HG03097 (cell line): ENCODE measurements at regions not wholly inside any gene's neighbourhood (a gene's known extent, or its start where the extent isn't known, plus 50 kb on each side); places are given as distances from the start of the nearest gene placed in this dataset.
A peak's percentile ranks its signal among the peaks of the same experiment; 100 is the strongest.
"Not testable (repeated sequence)": the region's sequence is repeated elsewhere in the genome, so short reads cannot be mapped to it uniquely, and the experiment has no call there.

ENCODE experiments used
- ATAC-seq: cut with Tn5 transposase; IDR thresholded peaks from one replicate; pipeline ENCODE4 v1.9.1; 2021; ENCODE audit not compliant: unreplicated experiment, low FRiP score

DNA sequence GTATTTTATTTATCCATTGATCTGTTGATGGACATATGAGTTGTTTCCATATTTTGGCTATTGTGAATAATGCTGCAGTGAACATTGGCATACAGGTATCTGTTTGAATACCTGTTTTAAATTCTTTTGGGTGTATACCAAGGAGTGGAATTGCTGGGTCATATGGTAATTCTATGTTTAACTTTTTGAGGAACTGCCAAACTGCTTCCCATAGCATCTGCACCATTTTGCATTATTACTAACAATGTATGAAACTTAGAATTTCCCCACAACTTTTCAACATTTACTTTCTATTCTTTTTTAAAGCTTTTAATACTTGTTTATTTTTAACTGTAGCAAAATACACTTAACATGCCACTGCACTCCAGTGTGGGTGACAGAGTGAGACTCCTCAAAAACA lies 57.0 kb upstream of the MSN start:
- ATAC-seq: no peak

DNA sequence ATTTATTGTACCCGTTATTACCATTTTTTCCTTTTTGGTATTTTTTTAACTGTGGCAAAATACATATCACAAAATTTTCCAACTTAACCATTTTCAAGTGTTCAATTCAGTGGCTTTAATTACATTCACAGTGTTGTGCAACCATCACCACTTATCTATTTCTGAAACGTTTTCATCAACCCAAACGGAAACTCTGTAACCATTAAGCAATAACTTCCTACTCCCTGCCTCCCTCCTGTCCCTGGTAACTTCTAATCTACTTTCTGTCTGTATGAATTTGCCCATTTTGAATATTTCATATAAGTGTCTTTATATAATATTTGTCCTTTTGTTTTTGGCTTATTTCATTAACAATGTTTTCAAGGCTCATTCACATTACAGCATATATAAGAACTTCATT lies 57.4 kb upstream of the MSN start:
- ATAC-seq: no peak

DNA sequence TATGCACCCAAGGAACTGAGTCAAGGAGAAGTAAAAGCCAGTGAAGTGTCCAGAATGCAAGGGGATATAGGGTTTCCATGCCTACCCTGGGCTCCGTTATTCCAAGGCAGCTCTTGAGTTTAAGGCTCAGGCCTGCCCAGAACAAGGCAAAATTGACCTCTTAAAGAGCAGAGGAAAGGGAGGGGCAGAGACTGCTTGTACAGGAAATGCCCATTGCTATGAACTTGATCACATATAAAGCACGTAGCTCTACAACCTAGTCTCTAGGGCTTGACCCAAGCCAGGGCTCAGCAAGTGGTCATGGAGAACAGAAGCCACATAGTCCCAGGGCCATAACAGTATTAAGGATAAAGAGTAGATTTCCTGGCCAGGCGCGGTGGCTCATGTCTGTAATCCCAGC lies 58.2 kb upstream of the MSN start:
- ATAC-seq: no peak

DNA sequence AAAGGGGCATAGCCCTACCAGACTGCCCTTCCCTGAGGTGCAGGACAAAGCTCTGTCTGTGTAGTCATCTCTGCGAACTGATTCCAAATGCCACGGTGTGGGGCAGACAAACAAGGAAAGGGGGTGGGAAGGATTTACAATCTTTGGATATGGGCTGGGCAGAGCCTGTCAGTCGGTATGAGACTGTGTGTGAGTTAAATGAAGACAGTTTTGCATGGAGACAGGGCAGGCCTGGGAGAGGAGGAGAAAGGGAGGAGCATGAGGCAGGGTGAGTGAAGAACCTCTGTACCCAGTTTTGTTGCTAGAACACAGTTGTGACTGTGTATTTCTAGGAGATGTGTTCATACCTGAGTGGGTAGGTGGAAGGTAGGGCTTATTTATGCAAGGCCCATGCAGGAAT lies 59.4 kb upstream of the MSN start:
- ATAC-seq: no peak

DNA sequence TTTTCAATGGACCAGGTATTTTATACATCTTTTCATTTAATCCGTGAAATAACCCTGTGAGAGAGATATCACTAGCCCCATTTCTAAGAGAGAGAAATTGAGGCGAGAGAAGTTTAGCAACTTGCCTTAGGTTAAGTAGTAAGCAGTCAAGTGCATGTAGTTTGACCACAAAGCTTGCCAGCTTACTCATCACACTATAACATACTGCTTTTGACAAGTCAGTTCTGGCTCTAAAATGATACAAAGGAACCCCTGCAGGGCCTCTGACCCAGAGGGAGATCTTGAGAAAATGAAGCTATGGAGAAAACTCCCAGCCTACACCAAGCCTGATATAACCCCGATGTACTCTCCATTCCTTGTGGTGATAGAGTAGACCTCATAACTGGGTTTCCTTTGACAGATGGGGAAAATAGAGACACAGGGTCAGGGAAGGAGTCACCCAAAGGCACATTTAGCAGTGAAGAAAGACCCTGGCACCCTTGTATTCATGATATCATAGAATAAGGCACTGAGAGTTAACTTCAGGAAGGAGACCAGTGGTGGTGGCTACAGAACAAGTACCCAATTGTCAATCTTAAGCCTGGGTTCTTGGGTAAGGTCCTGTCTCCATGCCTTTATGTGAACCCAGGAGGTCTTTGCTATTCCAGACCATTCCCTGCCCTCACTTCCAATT lies 60.2 kb upstream of the MSN start:
- ATAC-seq: no peak

DNA sequence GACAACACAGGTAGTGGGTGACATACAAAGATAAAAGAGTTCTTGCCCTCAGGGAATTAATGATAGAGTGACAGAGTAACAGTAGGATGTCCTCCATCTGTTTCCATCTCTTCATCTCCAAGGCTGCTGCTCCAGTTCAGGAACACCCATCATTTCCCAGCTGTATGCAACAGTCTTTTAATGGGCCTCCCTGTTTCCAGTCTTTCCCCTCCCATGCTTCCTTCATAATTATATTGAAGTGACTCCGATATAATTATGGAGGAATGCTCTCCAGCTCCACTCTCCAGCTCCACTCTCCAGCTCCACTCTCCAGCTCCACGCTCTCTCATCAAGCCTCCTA lies 65.3 kb upstream of the MSN start:
- no peak for ATAC-seq

DNA sequence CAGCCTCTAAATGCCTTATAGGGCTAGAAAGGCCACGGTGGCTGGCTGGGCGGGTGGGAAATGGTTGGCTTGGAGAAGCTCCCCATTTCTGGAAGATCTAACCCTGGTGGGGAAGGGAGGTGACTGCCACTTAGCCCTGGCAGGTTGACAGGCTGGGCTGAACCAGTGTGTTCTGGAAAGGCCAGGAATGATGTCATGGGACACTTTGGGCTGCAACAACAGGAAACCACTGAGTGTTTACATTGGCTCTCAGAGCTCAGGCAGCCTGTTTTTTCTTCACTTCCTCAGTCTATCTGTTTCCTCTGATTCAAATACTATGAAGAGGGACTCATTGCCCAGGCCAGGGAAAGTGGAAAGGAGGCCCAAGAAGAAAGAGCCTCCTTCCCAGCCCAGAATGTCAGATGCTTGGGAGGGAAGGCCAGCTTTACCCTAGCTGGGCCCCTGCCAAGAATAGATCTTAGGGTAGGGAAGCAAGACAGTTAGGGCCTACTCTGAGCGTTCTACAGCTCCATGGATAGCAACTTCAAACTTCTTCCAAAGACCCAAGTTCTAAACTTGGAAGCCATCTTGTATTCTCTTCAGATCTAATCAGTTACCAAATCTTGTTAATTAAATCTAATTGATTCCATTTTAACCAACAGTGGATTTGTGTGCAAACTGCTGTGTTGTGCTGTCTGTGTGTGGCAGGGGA lies 65.8 kb upstream of the MSN start:
- peak; percentile 49 for ATAC-seq

DNA sequence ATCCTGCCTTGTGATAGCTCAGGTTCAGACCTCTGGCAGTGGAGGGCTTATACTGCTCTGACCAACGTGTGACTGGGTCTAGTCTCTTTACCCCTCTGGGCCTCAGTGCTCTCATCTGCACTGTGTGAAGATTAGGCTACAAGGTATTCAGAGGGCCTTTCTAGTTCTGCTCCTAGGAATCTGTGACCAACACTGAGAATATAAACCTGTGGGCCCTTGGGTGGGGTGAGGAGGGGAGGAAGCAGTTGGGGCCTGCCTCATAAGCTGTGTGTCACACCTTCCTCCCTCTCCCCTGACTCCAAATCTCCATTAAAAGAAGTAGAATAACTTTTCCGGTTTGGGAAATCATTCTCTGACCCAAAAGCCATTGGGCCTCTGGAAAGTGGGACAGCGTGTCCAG lies 66.3 kb upstream of the MSN start:
- no peak for ATAC-seq

DNA sequence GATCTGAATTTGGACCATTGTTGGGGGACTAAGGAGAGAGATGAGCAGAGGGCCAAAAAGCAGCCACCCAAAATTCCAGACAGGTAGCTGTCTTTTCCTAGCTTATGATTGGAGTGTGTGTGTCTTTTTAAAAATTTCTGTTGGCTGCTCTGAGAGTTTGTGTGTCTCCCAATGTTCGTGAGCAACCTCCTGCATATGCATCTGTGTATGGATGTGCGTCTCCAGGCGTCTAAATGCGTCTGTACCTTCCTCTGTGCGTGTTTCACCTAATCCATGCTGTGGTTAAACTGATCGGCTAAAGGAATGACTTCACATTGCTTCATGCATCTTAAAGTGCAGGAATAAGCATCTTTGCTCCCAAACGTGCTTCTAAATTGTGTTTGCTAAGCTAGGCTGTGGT lies 65.5 kb upstream of the LAS1L start:
- no peak for ATAC-seq

DNA sequence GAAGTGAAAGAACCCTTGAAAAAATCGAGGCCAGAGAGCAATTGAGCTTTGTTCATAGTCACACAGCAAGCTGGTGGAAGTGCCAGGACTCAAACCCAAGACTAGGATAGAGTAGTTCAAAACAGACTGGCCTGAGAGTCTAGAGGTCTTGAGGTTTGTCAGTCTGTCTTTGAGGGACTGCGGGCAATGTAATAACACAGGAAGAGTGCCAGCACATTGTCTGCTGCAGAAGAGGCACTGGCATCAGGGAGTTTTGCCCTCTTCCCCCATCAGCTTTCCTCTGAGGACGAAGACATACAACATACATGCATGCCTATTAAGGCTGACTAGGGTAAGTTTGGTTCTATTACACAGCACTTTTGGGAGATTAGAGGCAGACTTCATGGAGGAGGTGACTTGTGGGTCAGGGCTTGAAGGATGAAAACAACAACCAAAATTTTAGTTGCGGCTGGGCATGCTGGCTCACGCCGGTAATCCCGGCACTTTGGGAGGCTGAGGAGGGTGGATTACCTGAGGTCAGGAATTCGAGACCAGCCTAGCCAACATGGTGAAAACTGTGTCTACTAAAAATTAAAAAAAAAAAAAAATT lies 64.1 kb upstream of the LAS1L start:
- ATAC-seq: no peak

DNA sequence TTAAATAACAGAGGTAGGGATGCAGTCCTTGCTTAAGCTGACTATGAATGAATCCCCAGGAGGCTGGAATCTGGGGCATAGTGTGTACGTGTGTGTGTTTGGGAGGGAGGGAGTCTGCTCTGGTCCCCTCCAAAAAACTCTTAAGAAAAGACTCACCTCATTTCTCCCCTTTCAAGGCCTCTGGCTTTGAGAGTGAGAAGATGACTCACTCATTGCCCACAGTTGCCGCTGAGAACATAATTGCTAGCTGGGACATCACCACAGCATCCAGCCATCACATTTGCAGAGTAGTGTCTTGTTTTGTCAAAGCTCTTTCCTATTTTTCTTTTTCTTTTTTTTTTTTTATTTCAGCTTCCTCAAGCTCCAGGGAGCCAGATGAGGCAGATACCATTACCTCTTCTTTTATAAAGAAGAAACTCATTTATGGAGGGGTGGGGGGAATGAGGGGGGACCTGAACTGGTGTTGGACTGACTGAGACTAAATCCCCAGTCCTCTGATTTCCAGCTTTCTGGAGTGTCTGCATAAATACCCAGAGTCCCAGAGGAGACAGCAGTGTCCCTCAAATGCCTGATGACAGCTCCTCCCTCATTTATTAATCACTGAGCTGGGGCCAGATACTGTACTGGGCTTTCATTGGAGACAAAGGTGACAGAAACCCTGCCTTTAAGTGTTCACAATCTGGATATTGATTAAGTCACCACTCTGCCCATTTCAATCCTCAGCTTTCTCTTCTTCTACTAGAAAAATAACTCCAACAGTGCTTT lies 61.9 kb upstream of the LAS1L start:
- ATAC-seq: peak; percentile 46

DNA sequence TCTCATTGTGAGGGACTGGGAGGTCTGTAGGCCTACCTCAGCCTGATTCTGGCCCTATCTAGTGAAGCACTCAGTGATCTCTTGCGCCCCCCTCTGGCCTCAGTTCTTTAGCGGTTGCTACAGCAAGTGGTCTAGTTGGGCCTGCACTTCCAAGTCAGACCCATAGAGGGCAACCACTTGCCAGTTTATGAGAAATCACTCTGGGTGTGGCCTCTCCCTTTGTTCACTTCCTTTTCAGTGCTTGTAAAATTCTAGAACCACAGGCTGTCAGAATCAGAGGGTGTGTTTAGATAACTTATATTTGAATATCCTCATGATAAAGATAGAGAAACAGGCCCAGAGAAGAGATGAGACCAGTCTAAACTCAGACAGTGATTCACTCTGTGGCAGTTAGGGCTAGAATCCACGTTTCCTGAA lies 60.9 kb upstream of the LAS1L start:
- peak; percentile 75 for ATAC-seq

DNA sequence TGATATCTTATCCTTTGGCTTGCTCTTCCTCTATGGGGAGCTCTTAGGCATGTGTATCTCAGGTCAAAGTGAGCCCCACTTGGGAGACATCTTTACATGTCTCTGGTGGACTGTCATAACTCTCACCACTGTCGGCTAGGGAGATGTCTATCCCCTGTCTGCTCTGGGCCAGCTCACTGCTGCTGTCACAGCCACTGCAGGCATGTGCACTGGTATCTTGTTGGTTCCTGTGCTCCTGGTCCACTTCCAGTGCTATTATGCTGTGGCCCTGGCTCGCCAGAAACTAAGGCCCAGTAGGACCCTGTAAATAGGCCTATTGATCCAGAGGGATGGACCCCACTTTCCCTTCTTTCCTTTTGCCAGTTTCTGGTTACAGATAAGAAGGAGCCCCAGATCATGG lies 56.6 kb upstream of the LAS1L start:
- ATAC-seq: no peak

DNA sequence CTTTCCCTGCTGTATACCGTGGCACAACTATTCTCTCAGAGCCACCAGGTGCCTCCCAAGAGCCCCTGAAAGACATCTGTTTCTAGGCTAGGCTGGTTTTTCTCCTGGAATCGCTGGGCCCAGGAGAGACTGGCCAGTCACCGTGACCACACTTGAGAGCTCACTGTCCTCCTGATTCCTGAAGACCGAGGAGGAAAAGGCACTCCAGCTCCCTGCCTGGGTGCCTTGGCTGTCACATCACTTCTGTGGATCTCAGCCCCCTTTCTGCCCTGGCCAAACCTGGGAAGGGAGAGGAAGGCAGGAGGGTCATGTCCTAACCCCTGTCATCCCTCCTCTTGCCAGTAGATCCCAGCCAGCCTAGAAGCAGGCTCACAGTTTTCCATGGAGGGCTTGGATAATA lies 54.7 kb upstream of the LAS1L start:
- ATAC-seq: no peak

DNA sequence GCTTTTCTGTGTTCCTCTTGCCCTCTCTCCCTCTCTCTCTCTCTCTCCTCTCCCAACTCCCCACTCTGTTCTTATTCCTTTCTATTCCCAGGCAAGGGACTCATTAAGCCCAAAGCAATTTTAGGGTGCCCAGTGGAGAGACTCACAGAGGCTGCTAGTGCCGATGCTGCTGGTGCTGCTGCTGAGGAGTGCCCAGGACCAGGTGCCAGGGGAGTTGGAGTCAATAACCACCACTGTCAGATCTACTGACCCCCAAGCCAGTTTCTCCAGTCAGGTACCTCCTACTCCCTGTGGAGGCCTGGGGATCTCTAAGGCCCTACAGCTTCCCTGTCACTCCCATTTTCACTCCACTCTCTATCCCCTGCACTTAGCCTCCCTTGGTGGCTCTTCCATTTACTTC lies 54.2 kb upstream of the LAS1L start:
- no peak for ATAC-seq

DNA sequence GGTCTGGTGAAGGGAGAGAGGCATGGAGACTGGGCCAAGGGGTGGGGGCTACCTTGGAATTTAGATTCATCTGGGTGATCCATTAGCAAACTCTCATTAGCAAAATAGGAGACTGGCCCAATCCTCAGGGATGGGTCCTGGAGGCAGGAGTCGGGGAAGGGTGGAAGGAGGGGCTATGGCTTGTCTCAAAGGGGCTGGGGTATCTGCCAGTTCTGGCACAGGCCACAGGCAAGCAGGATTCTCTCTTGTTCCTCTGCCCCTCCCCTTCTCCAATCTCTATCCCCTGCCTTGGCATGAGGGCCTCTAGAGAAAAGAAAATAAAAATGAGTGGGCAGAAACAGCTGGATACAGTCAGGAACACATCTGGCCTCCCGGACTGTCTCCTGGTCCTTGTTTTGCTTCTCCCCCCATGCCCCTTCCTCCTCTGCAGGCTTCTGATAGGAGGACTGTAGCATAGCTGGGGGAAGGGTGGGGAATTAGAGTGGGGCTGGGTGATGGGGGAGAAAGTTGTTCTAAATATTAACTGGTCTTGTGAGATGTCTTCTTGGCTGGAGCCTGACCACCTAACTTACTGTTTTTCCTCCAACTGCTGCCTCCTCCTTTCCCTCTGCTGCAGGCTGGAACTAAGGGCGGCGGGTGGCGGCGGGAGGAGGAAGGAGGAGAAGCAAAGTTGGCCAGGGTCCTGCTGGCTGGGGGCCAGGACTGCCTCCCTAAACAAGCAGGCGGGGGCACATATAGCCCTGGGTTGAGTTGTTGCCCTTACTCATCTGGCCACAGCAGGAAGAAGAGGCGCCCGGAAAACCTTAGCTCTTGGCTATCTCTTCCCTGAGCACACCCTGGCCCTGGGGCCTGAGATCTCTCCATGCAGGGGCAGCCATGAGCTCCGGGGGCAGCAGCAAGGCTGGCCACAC lies 53.3 kb upstream of the LAS1L start:
- no peak for ATAC-seq

DNA sequence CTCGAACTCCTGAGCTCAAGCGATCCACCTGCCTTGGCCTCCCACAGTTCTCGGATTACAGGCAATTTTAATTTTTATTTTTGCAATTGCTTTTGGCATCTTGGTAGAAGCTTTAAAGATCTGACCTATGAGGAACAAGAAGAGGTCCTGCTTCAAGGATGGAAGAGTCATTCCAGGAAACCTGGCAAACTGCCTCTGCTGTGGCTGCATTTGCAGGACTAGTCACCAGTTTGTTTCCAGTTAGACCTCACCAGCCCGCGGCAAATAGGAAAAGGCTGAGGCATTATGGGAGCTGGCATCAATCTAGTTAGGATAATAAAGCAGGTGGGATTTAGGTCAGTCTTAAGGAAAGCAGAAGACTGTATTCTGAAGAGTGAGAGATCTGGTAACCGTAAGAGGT lies 51.9 kb upstream of the LAS1L start:
- no peak for ATAC-seq

DNA sequence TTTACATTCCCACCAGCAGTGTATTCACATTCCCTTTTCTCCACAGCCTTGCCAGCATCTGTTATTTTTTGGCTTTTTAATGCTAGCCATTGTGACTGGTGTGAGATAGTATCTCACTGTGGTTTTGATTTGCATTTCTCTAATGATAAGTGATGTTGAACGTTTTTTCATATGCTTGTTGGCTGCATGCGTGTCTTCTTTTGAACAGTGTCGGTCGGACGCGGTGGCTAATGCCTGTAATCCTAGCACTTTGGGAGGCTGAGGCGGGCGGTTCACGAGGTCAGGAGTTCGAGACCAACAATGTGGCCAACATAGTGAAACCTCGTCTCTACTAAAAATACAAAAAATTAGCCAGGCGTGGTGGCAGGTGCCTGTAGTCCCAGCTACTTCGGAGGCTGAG lies 50.6 kb upstream of the LAS1L start:
- ATAC-seq: not testable (repeated sequence)
